HFFc6 (cell line): ENCODE measurements at regions not wholly inside any gene's neighbourhood (a gene's known extent, or its start where the extent isn't known, plus 50 kb on each side); places are given as distances from the start of the nearest gene placed in this dataset.

Source experiments
- DNase-seq: peaks from one replicate; pipeline ENCODE4 v3.0.0-alpha.2; 2018
- H3K27ac Mint-ChIP-seq: 2 replicates; pipeline ENCODE4 v1.8.0; 2020; ENCODE audit warnings: mild to moderate bottlenecking, mixed read lengths
- H3K27me3 Mint-ChIP-seq: 2 replicates; pipeline ENCODE4 v1.8.0; 2021; ENCODE audit warnings: mild to moderate bottlenecking, moderate library complexity, mixed read lengths; ENCODE audit not compliant: insufficient read depth
- H3K36me3 Mint-ChIP-seq: 2 replicates; pipeline ENCODE4 v1.8.0; 2021; ENCODE audit warnings: low read depth, mixed read lengths
- H3K4me1 Mint-ChIP-seq: 2 replicates; pipeline ENCODE4 v1.8.0; 2020; ENCODE audit warnings: low read depth, mixed read lengths
- H3K4me3 Mint-ChIP-seq: 2 replicates; pipeline ENCODE4 v1.8.0; 2020; ENCODE audit warnings: mild to moderate bottlenecking, moderate library complexity, mixed read lengths
- H3K9me3 Mint-ChIP-seq: 2 replicates; pipeline ENCODE4 v1.8.0; 2020; ENCODE audit warnings: mild to moderate bottlenecking, mixed read lengths
- TF ChIP-seq, protein P1 (sequence below): fragments of 200-600 bp; sonication (generic); IDR thresholded peaks from 2 replicates; pipeline ENCODE4 v1.5.0; 2021; ENCODE audit warnings: antibody characterized with exemption, mild to moderate bottlenecking

DNA sequence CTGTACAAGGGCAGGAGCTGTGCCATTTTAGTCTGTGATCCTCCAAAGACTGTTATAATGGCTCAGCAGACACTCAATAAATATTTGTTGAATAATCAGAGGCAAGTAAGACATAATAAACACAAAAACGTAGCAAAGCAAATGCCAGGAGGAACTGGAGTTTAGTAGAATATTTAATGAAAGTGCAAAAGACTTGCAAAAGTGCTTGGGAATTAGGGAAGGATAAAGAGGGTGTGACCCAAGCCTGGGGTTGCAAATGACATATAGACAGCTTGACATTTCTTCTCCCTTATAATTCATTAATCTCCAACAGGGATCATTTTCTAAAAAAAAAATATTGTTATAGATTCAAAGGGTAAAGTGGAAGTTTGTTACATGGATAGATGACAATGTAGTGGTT is 212.7 kb upstream of the PGR start:
- Mint-ChIP-seq H3K4me1 (no peaks in the 10 kb centered on the region), H3K9me3 (peaks cover 26% of the 10 kb centered on the region), H3K27me3 (no peaks in the 10 kb centered on the region), H3K36me3 (no peaks in the 10 kb centered on the region), H3K27ac (no peak overlapping the region), H3K4me3 (no peak overlapping the region)
- TF ChIP-seq, protein P1, sequence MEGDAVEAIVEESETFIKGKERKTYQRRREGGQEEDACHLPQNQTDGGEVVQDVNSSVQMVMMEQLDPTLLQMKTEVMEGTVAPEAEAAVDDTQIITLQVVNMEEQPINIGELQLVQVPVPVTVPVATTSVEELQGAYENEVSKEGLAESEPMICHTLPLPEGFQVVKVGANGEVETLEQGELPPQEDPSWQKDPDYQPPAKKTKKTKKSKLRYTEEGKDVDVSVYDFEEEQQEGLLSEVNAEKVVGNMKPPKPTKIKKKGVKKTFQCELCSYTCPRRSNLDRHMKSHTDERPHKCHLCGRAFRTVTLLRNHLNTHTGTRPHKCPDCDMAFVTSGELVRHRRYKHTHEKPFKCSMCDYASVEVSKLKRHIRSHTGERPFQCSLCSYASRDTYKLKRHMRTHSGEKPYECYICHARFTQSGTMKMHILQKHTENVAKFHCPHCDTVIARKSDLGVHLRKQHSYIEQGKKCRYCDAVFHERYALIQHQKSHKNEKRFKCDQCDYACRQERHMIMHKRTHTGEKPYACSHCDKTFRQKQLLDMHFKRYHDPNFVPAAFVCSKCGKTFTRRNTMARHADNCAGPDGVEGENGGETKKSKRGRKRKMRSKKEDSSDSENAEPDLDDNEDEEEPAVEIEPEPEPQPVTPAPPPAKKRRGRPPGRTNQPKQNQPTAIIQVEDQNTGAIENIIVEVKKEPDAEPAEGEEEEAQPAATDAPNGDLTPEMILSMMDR, result no peak
- DNase-seq, result no peak

DNA sequence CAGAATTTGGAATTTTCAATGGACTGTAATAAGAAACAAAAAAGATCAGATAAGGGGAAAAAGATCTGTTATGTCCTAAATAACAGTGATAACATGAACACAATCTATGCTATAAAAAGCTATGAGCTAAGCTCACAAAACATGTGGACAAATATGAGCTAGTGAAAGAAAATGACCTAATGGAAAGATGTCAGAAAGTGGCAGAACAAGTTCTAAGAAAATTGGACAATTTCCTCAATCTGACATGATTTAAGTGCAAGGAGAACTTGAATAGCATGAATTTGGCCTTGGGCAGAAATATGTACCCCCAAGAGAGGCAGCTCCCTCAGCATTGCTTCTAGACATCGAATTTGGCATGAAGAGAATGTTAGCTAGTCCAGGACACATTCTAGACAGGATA is 212.0 kb upstream of the PGR start:
- Mint-ChIP-seq H3K27me3 (no peaks in the 10 kb centered on the region), H3K4me3 (no peak overlapping the region), H3K36me3 (no peaks in the 10 kb centered on the region), H3K27ac (no peak overlapping the region), H3K9me3 (peaks cover 31% of the 10 kb centered on the region), H3K4me1 (no peaks in the 10 kb centered on the region)
- DNase-seq, result no peak
- TF ChIP-seq, protein P1, result no peak

DNA sequence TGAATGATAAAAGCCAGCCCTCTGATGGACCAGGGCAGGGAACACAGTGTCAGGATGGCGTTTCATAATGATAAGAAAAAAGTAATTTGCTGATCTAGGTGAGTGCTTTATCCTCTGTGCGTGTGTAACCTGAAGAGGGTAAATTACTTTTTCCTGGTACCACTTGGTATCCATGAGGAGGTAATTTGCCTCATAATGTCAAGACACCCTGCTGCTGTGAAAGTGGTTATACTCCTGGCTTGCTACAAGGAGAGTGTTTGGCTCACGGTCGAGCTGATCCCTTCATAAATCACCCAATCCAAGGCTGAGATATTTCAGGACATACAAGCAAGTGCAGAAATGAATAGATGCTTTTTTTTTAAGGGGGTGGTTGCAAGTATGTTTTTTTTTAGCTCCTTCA is 207.2 kb upstream of the PGR start:
- no peak overlapping the region for H3K27ac Mint-ChIP-seq
- H3K9me3 Mint-ChIP-seq, result peaks cover 39% of the 10 kb centered on the region

DNA sequence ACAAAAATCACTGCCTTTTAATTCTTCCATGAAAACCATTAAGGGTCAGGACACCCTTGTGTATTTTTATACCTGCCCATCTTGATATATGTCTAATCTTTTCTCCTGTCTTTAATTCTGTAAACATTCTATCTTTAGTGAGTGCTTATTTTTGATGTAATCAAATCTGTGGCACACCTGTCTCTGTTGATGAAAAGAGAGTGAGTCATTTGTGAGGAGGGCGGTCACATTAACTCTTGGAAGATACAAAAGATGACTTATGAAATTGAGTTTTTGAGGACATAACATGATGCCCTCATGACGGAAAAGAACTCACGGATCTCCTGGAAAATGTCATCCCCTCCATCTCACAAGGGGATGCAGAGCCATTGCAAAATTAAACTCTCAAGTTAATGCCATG is 206.5 kb upstream of the PGR start:
- peaks cover 44% of the 10 kb centered on the region for H3K9me3 Mint-ChIP-seq
- H3K27me3 Mint-ChIP-seq, result no peaks in the 10 kb centered on the region
- H3K4me3 Mint-ChIP-seq, result no peak overlapping the region
- H3K36me3 Mint-ChIP-seq, result no peaks in the 10 kb centered on the region
- TF ChIP-seq, protein P1, result no peak
- no peak overlapping the region for H3K27ac Mint-ChIP-seq
- H3K4me1 Mint-ChIP-seq, result no peaks in the 10 kb centered on the region
- DNase-seq, result no peak

More for the DNA sequence above, 207.2 kb upstream of the PGR start:
- no peak overlapping the region for H3K4me3 Mint-ChIP-seq
- no peaks in the 10 kb centered on the region for H3K4me1 Mint-ChIP-seq
- no peak for DNase-seq
- H3K36me3 Mint-ChIP-seq, result no peaks in the 10 kb centered on the region
- H3K27me3 Mint-ChIP-seq, result no peaks in the 10 kb centered on the region
- TF ChIP-seq, protein P1, result no peak

DNA sequence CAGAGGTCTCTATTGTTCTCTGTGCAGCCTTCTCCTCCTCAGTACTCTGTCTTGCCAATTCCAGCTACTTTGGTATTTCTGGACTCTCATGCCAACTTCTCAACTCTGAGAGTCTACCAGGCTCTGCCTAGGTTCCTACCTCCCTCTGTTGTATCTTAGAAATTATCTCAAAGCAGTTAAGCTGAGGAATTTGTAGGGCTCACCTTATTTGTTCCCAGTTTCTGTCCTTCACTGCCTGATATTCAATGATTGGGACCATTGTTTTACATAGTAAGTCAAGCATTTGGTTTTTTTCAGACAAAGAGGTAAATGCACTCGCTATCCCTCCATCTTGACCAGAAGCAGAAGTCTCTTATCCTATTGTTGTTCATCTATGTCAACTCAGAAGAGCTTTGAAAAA is 205.0 kb upstream of the PGR start:
- Mint-ChIP-seq H3K4me1 (no peaks in the 10 kb centered on the region), H3K4me3 (no peak overlapping the region), H3K9me3 (peaks cover 51% of the 10 kb centered on the region), H3K36me3 (no peaks in the 10 kb centered on the region), H3K27ac (no peak overlapping the region), H3K27me3 (no peaks in the 10 kb centered on the region)
- no peak for DNase-seq
- TF ChIP-seq, protein P1, result no peak

DNA sequence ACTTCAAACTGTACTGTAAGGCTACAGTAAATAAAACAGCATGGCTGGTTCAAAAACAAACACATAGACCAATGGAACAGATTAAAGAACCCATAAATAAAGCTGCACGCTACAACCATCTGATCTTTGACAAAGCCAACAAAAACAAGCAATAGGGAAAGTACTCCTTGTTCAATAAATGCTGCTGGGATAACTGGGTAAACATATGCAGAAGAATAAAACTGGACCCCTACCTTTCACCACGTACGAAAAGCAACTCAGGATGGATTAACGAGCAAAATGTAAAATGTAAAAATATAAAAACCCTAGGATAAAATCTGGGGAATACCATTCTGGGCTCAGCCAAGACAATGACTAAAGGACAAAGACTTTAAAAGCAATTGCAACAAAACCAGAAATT is 201.8 kb upstream of the PGR start:
- no peak overlapping the region for H3K27ac Mint-ChIP-seq
- TF ChIP-seq, protein P1, result no peak
- no peaks in the 10 kb centered on the region for H3K27me3 Mint-ChIP-seq
- H3K9me3 Mint-ChIP-seq, result peaks cover 54% of the 10 kb centered on the region
- no peak for DNase-seq
- H3K4me3 Mint-ChIP-seq, result no peak overlapping the region
- no peaks in the 10 kb centered on the region for H3K36me3 Mint-ChIP-seq
- H3K4me1 Mint-ChIP-seq, result no peaks in the 10 kb centered on the region
